ENCODE measurements at regions not wholly inside any gene's neighbourhood (a gene's known extent, or its start where the extent isn't known, plus 50 kb on each side); places are given as distances from the start of the nearest gene placed in this dataset.
"Not testable (repeated sequence)": the region's sequence is repeated elsewhere in the genome, so short reads cannot be mapped to it uniquely, and the experiment has no call there.

DNA sequence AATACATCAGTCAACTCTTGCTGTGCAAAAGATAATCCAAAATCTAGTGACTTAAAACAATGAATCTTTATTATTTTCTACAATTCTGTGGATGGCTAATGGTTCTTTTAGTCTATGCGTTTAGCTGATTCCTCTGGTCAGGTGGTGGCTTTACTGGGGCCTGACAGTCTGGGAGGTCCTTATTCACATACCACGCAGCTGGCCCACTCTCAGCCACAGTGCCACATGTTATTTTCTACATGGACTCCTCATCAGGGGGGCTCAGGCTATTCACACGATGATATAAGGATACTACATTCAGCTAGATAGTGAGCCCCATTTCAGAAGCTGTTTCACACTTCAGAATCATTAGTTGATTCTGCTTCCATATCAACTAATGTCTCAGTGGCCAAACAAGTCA is 287.5 kb upstream of the MGAT4C start:
- H3K4me3 ChIP-seq (ENCODE audit: low read depth, low read length), result no peak overlapping the region
- DNase-seq (ENCODE audit: low read depth), result no peak

DNA sequence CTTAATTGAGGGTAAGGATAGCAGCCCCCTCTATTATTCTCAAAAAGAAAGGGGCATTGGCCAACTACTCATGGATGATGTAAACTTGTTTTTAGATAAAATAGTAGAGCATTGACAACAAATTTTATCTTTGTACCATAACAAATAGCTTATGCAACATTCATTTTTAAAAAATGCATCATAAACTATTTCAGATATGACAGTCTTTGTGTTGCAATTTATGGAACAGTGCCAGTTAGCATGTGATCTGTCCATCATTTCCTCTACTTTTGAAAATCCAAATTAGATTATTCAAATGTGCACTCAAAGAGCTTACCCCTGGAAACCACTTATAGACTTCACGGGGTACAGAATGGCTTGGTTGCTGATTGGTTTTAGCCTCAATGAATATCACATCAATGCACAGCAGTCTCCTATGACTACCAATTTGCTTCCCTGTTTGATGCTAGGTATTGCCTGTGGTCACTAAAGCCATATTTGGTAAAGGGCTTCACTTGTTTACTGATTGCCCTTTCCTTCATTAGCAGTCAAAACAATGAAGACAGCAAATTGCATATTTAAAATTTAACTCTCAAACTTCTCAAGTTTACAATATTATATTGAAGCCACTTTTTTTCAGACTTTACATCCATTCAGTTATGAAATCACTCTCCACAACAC is 274.9 kb upstream of the MGAT4C start:
- no peak overlapping the region for H3K4me3 ChIP-seq (ENCODE audit: low read depth, low read length)
- no peak for DNase-seq (ENCODE audit: low read depth)

DNA sequence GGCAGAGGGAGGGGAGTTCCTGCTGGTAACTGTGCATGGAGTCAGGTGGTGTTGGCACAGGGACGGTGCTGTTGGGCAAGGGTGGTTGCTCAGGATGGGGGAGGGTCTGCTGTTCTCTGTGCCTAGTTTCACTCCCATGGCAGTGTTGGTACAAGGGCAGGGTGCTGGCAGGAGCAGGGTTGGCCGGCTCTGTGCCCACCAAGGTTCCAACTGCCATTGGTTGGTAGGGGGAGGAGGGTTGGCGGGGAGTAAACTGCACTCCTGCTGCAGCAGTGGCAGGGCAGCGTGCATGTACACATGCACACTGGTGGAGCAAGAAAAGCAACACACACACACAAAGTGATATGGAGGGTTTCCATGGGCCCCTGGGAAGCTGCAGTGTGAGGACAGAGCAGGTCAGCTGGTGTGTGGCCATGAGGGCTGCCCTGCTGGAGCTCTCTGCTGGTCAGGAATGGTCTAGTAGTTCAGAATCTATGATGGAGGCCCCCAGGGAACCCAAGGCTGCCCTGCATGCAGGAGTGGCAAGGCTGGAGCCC is 269.9 kb upstream of the MGAT4C start:
- no peak for DNase-seq (ENCODE audit: low read depth)
- no peak overlapping the region for H3K4me3 ChIP-seq (ENCODE audit: low read depth, low read length)

DNA sequence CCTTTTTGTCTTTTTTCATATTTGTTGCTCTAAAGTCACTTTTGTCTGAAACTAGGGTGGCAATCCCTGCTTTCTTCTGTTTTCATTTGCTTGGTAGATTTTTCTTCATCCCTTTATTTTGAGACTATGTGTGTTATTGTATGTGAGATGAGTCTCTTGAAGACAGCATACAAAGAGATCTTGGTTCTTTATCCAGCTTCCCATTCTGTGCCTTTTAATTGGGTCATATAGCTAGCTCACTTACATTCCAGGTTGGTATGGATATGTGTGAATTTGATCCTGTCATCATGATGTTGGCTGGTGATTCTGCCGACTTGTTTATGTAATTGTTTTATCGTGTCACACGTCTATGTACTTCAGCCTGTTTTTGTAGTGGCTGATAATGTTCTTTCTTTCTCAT is 267.7 kb upstream of the MGAT4C start:
- DNase-seq (ENCODE audit: low read depth), result no peak
- no peak overlapping the region for H3K4me3 ChIP-seq (ENCODE audit: low read depth, low read length)

- no peak overlapping the region for H3K4me3 ChIP-seq (ENCODE audit: low read depth, low read length)
These were observed 265.7 kb upstream of the MGAT4C start for GRCh38 chr12:86521870-86522269.

DNA sequence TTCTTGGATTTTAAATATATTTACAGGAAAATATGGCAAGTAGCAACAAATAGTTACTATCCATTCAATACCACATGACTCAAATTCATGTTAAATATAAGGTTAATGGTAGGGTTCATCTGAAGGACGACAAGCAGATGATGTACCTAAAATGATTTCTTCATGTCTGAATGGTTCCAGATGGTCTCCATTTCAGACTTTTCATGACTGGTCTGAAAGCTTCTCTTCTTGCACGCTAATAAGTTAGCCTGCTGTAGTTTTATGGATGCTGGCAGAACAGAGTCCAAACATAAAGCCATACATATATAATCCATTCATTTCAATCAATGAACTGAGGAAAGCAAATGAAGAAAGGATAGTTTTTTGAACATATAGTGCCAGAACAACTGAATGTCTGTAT is 257.0 kb upstream of the MGAT4C start:
- DNase-seq (ENCODE audit: low read depth), result peak; percentile 17
- H3K4me3 ChIP-seq (ENCODE audit: low read depth, low read length), result no peak overlapping the region

More at GRCh38 chr12:86521870-86522269, 265.7 kb upstream of the MGAT4C start:
- DNase-seq (ENCODE audit: low read depth), result no peak

- no peak for DNase-seq (ENCODE audit: low read depth)
- no peak overlapping the region for H3K4me3 ChIP-seq (ENCODE audit: low read depth, low read length)
These were observed 240.4 kb upstream of the MGAT4C start for GRCh38 chr12:86496595-86496994.

GRCh38 chr12:86484473-86484872 is 228.3 kb upstream of the MGAT4C start:
- no peak overlapping the region for H3K4me3 ChIP-seq (ENCODE audit: low read depth, low read length)
- DNase-seq (ENCODE audit: low read depth), result no peak

GRCh38 chr12:86473231-86473630 is 217.0 kb upstream of the MGAT4C start:
- DNase-seq (ENCODE audit: low read depth), result no peak
- H3K4me3 ChIP-seq (ENCODE audit: low read depth, low read length), result no peak overlapping the region

GRCh38 chr12:86456776-86457175 is 200.6 kb upstream of the MGAT4C start:
- DNase-seq (ENCODE audit: low read depth), result no peak
- H3K4me3 ChIP-seq (ENCODE audit: low read depth, low read length), result no peak overlapping the region

- DNase-seq (ENCODE audit: low read depth), result no peak
- no peak overlapping the region for H3K4me3 ChIP-seq (ENCODE audit: low read depth, low read length)
These were observed 200.1 kb upstream of the MGAT4C start for GRCh38 chr12:86456241-86456640.

DNA sequence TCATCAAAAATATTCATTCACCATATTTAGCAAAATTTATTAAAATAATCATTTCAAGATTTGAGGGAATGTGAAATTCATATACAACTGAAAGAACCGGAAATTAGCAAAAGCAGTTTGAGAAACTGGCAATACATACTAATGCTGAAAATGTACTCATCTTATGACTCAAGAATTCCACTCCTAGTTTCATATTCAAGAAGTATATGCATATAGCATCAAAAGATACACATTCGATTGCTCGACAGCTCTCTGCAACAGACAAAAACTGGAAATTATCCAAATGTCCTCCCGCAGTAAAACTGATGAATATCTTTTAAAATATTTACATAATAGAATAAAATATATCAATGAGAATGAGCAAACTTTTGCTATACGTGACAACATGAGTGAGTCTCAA is 189.2 kb upstream of the MGAT4C start:
- no peak overlapping the region for H3K4me3 ChIP-seq (ENCODE audit: low read depth, low read length)
- no peak for DNase-seq (ENCODE audit: low read depth)

- no peak for DNase-seq (ENCODE audit: low read depth)
These were observed 178.9 kb upstream of the MGAT4C start for GRCh38 chr12:86435053-86435452.

GRCh38 chr12:86429824-86430223 is 173.6 kb upstream of the MGAT4C start:
- no peak overlapping the region for H3K4me3 ChIP-seq (ENCODE audit: low read depth, low read length)
- no peak for DNase-seq (ENCODE audit: low read depth)

More at GRCh38 chr12:86435053-86435452, 178.9 kb upstream of the MGAT4C start:
- H3K4me3 ChIP-seq (ENCODE audit: low read depth, low read length), result no peak overlapping the region

DNA sequence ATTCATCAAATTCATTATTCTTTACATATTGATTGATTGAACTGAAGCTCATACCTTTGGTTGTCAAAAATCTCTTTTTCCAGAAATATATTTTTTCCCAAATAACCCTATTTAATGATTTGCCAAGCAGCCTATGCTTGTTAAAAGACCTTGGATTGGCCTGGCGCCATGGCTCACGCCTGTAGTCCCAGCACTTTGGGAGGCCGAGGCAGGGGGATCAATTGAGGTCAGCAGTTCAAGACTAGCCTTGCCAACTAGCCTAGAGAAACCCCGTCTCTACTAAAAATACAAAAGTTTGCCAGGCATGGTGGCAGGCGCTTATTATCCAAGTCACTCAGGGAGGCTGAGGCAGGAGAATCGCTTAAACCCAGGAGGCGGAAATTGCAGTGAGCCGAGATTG is 165.1 kb upstream of the MGAT4C start:
- no peak for DNase-seq (ENCODE audit: low read depth)
- H3K4me3 ChIP-seq (ENCODE audit: low read depth, low read length), result no peak overlapping the region

DNA sequence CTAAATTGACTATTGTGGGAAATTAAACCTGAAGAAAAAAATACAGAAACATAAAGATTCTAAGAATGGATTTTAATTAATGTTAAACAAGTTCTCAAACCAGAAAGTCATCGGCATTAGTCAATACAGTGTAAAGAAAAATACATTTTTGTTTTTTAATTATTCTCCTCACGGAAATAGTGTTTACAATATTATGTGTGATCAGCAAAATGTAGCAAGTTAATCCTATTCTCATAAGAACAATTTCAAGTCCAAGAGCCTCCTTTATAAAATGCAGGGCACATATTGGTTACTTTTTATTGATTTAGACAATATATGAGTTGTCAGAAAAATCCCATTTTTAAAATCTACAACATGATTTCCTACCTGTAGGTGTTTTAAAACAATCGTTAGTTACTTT is 158.0 kb upstream of the MGAT4C start:
- no peak for DNase-seq (ENCODE audit: low read depth)

GRCh38 chr12:86411710-86412109 is 155.5 kb upstream of the MGAT4C start:
- H3K4me3 ChIP-seq (ENCODE audit: low read depth, low read length), result no peak overlapping the region
- DNase-seq (ENCODE audit: low read depth), result no peak

More for the DNA sequence above, 158.0 kb upstream of the MGAT4C start:
- no peak overlapping the region for H3K4me3 ChIP-seq (ENCODE audit: low read depth, low read length)

- no peak overlapping the region for H3K4me3 ChIP-seq (ENCODE audit: low read depth, low read length)
- DNase-seq (ENCODE audit: low read depth), result no peak
These were observed 151.5 kb upstream of the MGAT4C start for GRCh38 chr12:86407620-86408208.

DNA sequence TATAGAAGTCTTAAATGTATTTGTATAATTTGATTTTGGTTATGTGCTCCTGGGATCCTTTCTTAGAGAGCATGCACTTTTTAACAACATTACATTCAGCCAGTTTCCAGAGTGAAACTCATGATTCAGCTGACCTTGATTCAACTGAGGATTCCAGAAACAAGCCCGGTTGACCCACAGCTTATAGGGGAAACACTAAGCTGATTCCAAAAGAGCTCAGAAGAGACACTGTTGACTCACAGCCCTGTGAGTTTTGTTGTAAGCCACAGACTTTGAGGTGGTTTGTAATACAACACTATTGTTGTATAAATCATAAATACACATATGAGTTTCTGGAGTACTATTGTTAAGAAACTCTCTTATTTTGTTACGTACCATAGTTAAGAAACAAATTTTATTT is 133.8 kb upstream of the MGAT4C start:
- H3K4me3 ChIP-seq (ENCODE audit: low read depth, low read length), result no peak overlapping the region
- DNase-seq (ENCODE audit: low read depth), result peak; percentile 59

- no peak overlapping the region for H3K4me3 ChIP-seq (ENCODE audit: low read depth, low read length)
- DNase-seq (ENCODE audit: low read depth), result no peak
These were observed 131.5 kb upstream of the MGAT4C start for GRCh38 chr12:86387591-86388145.

- not testable (repeated sequence) for H3K4me3 ChIP-seq (ENCODE audit: low read depth, low read length); DNase-seq (ENCODE audit: low read depth)
These were observed 127.6 kb upstream of the MGAT4C start for GRCh38 chr12:86383759-86384158.
